GM21723 (cell line): ENCODE measurements at regions not wholly inside any gene's neighbourhood (a gene's known extent, or its start where the extent isn't known, plus 50 kb on each side); places are given as distances from the start of the nearest gene placed in this dataset.

ENCODE experiments used
- ATAC-seq: cut with Tn5 transposase; IDR thresholded peaks from one replicate; pipeline ENCODE4 v1.9.1; 2021; ENCODE audit warnings: mild to moderate bottlenecking, moderate library complexity; ENCODE audit not compliant: unreplicated experiment

GRCh38 chr17:12287953-12288352 is 267.3 kb downstream of the MAP2K4 start:
- no peak for ATAC-seq

GRCh38 chr17:12290207-12290606 is 269.5 kb downstream of the MAP2K4 start:
- ATAC-seq, result no peak

- no peak for ATAC-seq
Observed at GRCh38 chr17:12296209-12296625, 275.5 kb downstream of the MAP2K4 start.

GRCh38 chr17:12301551-12301950 is 280.9 kb downstream of the MAP2K4 start:
- no peak for ATAC-seq

DNA sequence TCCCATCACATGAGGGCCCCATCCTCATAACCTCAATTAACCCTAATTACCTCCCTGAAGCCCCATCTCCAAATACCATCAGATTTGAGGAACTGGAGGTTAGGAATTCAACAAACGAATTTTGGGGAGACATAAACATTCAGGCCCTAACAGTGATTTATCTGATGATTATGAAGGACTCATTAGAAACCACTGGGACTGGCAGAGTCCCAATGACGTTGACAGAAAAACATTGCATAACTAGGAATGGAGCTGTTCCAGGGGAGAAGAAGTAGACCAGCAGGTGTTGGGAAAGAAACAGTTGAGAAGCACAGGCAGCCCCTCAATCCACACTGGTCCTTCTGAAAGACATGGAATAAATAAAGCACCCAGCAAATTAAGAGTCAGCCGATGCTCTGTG is 282.0 kb downstream of the MAP2K4 start:
- no peak for ATAC-seq

DNA sequence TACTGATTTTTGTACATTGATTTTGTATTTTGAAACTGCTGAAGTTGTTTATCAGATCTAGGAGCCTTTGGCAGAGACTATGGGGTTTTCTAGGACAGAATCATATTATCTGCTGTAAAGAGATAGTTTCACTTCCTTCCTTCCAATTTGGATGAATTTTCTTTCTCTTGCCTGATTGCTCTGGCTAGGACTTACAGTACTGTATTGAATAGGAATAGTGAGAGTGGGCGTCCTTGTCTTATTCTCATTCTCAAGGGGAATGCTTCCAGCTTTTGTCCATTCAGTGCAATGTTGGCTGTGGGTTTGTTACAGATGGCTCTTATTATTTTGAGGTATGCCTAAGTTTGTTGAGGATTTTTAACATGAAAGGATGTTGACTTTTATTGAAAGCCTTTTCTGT is 290.1 kb downstream of the MAP2K4 start:
- no peak for ATAC-seq

DNA sequence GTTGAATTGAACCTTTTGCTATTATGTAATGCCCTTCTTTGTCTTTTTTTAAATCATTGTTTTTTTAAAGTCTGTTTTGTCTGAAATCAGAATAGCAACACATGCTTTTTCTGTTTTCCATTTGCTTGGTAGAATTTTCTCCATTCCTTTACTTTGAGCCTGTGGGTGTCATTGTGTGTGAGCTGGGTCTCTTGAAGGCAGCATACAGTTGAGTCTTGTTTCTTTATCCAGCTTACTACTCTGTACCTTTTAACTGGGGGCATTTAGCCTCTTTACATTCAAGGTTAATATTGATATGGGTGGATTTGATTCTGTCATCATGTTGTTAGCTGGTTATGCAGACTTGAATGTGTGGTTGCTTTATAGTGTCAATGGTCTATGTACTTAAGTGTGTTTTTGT is 292.0 kb downstream of the MAP2K4 start:
- no peak for ATAC-seq

- ATAC-seq, result no peak
Observed at GRCh38 chr17:12313786-12314185, 293.1 kb downstream of the MAP2K4 start.

- ATAC-seq, result no peak
Observed at GRCh38 chr17:12316021-12316420, 295.3 kb downstream of the MAP2K4 start.

GRCh38 chr17:12318571-12319266 is 298.0 kb downstream of the MAP2K4 start:
- ATAC-seq, result no peak

- no peak for ATAC-seq
Observed at GRCh38 chr17:12320286-12320685, 299.6 kb downstream of the MAP2K4 start.

GRCh38 chr17:12328204-12328603 is 307.5 kb downstream of the MAP2K4 start:
- ATAC-seq, result no peak

- no peak for ATAC-seq
Observed at GRCh38 chr17:12330456-12330855, 309.8 kb downstream of the MAP2K4 start.

- no peak for ATAC-seq
Observed at GRCh38 chr17:12341328-12341727, 320.7 kb downstream of the MAP2K4 start.

GRCh38 chr17:12342161-12342560 is 321.5 kb downstream of the MAP2K4 start:
- no peak for ATAC-seq

DNA sequence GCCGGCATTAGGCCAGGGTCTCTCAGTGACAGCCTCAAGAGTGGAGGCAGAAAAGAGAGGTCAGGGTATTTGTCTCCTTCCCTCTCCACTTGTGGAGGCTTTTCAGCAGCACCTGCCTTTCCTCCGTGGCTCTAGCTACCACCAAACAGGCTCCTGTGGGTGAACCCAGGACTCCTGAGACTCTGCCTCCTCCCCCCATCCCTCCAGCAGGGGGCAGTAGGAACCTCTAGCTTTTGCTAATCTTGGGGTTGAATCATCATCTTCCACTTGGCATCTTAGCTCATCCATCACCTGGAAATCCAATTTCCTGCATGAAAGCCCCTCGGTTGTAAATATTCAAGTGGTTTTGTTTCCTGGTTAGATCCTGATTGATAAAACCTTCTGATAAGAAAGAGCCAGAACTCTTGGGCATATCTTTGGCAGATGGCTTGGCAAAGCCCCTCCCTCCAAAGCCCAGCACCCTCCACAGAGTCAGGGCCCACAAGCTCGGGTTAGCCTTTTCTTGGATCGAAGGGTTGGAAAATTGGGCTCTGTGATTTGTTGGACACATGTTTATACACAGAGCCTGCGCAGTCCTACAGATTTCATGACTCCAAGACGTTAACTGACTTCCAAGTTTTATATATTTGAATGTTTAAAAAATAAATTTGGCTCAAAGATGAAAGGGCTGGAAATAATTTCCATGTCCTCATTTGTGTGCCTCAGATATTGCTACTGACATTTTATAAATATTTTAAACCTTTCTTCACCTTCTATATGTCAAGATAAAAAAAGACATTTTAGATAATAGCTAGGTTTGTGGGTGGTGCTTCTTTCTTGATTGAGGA is 322.1 kb downstream of the MAP2K4 start:
- no peak for ATAC-seq

DNA sequence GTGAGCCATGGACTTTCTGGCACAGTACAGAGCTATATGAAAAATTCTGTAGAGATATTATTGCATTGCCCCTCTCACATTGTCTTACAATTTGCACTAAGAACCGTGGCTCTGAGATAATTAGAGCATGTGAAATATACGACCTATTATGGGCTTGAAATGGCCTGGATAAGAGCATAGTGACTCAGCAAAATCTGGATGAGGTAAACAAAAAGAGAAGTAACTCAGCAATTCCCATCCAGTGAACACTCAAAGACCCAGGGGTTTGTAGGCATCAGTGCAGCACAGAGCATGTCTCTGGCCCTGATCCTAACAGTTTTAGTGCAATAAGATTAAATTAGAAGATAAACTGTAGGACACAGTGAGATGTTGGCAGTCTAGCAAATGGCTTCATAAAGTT is 317.2 kb upstream of the MYOCD start:
- no peak for ATAC-seq

GRCh38 chr17:12349297-12349696 is 316.4 kb upstream of the MYOCD start:
- ATAC-seq, result no peak

DNA sequence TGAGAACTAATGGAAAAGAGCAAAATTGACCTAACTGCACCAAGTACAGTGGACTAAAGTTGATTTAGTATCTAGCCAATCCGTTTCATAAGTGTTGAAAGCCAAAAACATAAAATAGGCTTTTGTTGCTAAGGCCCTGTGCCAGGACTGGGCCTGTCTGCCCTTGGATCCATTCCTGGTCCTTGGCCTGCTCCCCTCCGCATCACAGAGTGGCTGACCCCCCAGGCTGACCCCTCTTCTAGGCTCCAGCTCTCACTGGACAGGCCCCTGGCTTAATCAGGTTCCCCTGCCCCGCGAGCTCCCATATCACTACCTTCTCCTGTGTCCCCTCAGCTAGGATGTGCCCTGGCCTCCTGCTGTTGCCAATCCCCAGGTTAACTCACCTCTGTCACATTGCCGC is 313.6 kb upstream of the MYOCD start:
- no peak for ATAC-seq

- ATAC-seq, result no peak
Observed at GRCh38 chr17:12357600-12357999, 308.1 kb upstream of the MYOCD start.

GRCh38 chr17:12358477-12358876 is 307.2 kb upstream of the MYOCD start:
- no peak for ATAC-seq

DNA sequence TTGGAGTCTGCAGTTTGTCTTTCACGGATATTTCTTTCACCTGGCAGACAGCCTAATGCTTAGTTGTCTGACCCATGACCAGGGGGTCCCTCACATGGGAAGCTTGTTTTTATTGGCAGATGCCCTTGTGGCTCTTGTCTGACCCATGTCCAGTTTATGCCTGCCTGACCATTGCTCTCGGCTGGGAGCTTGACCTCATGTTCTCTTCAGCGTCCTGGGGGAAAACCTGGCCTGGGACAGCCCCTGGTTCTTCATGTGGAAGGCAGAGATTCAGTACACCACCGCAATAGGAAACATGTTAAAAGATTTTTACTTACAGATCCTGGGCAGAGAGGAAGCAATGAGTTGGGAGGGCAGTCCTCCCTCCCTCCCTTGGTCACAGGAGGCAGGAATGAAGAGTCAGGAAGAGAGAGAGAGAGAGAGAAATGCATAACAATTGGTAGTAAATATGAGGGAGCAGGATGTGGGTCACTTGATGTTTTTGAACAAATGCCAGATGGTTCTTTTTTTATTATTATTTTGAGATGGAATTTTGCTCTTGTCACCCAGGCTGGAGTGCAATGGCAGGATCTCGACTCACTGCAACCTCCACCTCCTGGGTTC is 302.7 kb upstream of the MYOCD start:
- no peak for ATAC-seq
